ENCODE measurements at regions not wholly inside any gene's neighbourhood (a gene's known extent, or its start where the extent isn't known, plus 50 kb on each side); places are given as distances from the start of the nearest gene placed in this dataset.

- FAIRE-seq (no peak), DNase-seq (ENCODE audit: low read depth in 1 of 2, low spot score in 2 of 2) (no peak)
- no peak overlapping the region for H3K18ac ChIP-seq (ENCODE audit: extremely low read depth, low read length)
- H4K5ac ChIP-seq (ENCODE audit: insufficient read length, low read depth, low read length), result no peak overlapping the region
- no peak overlapping the region for H3K23ac ChIP-seq (ENCODE audit: insufficient read length)
- no peak overlapping the region for H2BK20ac ChIP-seq (ENCODE audit: low read length)
- H3K4me3 ChIP-seq (ENCODE audit: extremely low read depth in 1 of 4, insufficient read depth in 2 of 4, low read depth in 3 of 4, low read length in 4 of 4), result no peak overlapping the region
- H2BK5ac ChIP-seq (ENCODE audit: low read depth, low read length), result no peak overlapping the region
- no peaks in the 10 kb centered on the region for H4K20me1 ChIP-seq (replicated peaks in 1 of 2; ENCODE audit: control insufficient read depth in 1 of 2, insufficient read depth in 2 of 2, low read length in 2 of 2)
- H3K23me2 ChIP-seq (ENCODE audit: low read depth, low read length), result no peaks in the 10 kb centered on the region
- no peak overlapping the region for H4K91ac ChIP-seq (replicated peaks; ENCODE audit: insufficient read length, low read length)
- H3K4me2 ChIP-seq (ENCODE audit: insufficient read depth in 1 of 2, low read depth in 2 of 2, low read length in 2 of 2), result no peak overlapping the region
- H4K8ac ChIP-seq (ENCODE audit: extremely low read depth, insufficient read depth, low read length), result no peak overlapping the region
- TF ChIP-seq YY1 (IDR thresholded peaks at IDR 0.05; ENCODE audit: low read depth, low read length) (no peak), SIX5 (IDR thresholded peaks at IDR 0.05; ENCODE audit: low read depth, low read length) (no peak), ATF3 (IDR thresholded peaks at IDR 0.05; ENCODE audit: insufficient read depth, low read depth, low read length) (no peak), SAP30 (IDR thresholded peaks at IDR 0.05; ENCODE audit: insufficient read depth, insufficient replicate concordance, low read length) (no peak), JUN (IDR thresholded peaks at IDR 0.05; ENCODE audit: low read depth, low read length) (no peak)
- TF ChIP-seq, protein P1, sequence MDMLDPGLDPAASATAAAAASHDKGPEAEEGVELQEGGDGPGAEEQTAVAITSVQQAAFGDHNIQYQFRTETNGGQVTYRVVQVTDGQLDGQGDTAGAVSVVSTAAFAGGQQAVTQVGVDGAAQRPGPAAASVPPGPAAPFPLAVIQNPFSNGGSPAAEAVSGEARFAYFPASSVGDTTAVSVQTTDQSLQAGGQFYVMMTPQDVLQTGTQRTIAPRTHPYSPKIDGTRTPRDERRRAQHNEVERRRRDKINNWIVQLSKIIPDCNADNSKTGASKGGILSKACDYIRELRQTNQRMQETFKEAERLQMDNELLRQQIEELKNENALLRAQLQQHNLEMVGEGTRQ (IDR thresholded peaks at IDR 0.05; ENCODE audit: low read length), result no peak
- H3K9me3 ChIP-seq (ENCODE audit: insufficient read depth in 2 of 2, low read depth in 1 of 2, low read length in 1 of 2), result no peaks in the 10 kb centered on the region
- H3K27ac ChIP-seq (ENCODE audit: low read depth, low read length), result no peak overlapping the region
- H3K56ac ChIP-seq (replicated peaks; ENCODE audit: insufficient read length, low read depth, low read length), result no peak overlapping the region
- H3K36me3 ChIP-seq (ENCODE audit: control insufficient read depth in 2 of 4, insufficient read depth in 4 of 4, low read length in 3 of 4), result no peaks in the 10 kb centered on the region
- no peak overlapping the region for H2BK15ac ChIP-seq (ENCODE audit: low read length)
- H3K14ac ChIP-seq (ENCODE audit: insufficient read length), result no peak overlapping the region
- H2AFZ ChIP-seq (ENCODE audit: low read length), result no peak overlapping the region
- POLR2A ChIA-PET (ENCODE audit: partially characterized antibody), result no interaction called here
- no peak overlapping the region for H2BK12ac ChIP-seq (ENCODE audit: low read depth, low read length)
- H2AK5ac ChIP-seq (ENCODE audit: low read depth, low read length), result no peak overlapping the region
- H2BK120ac ChIP-seq (replicated peaks; ENCODE audit: low read depth, low read length), result no peak overlapping the region
- CTCF ChIA-PET (ENCODE audit: partially characterized antibody), result no interaction called here
- H3K9ac ChIP-seq (replicated peaks in 1 of 4; ENCODE audit: extremely low read depth in 1 of 4, low read depth in 3 of 4, low read length in 3 of 4), result no peak overlapping the region
- H3K79me1 ChIP-seq (ENCODE audit: low read depth, low read length), result no peaks in the 10 kb centered on the region
- H3K4me1 ChIP-seq (replicated peaks in 1 of 4; ENCODE audit: control insufficient read depth in 3 of 4, insufficient read depth in 4 of 4, low read length in 3 of 4), result no peaks in the 10 kb centered on the region
- H3K4ac ChIP-seq (replicated peaks; ENCODE audit: insufficient read length, low read depth, low read length), result no peak overlapping the region
- no peaks in the 10 kb centered on the region for H3K27me3 ChIP-seq (replicated peaks in 1 of 4; ENCODE audit: control insufficient read depth in 3 of 4, extremely low read depth in 1 of 4, insufficient read depth in 3 of 4, low read length in 3 of 4)
- H3K79me2 ChIP-seq (ENCODE audit: control insufficient read depth in 1 of 2, insufficient read depth in 2 of 2, low read length in 2 of 2), result no peaks in the 10 kb centered on the region
Observed at GRCh38 chr4:111707491-111707890, 437.8 kb upstream of the FAM241A start.
